ENCODE measurements at regions not wholly inside any gene's neighbourhood (a gene's known extent, or its start where the extent isn't known, plus 50 kb on each side); places are given as distances from the start of the nearest gene placed in this dataset.

GRCh38 chr9:27756418-27756817 is 183.1 kb upstream of the C9orf72 start:
- DNase-seq = no peak

- no peak for DNase-seq
Measured at GRCh38 chr9:27763831-27764230, 190.6 kb upstream of the C9orf72 start.

- DNase-seq = no peak
Measured at GRCh38 chr9:27765266-27766072, 192.2 kb upstream of the C9orf72 start.

GRCh38 chr9:27766073-27766835 is 193.0 kb upstream of the C9orf72 start:
- DNase-seq = no peak

- no peak for DNase-seq
Measured at GRCh38 chr9:27768781-27769180, 195.5 kb upstream of the C9orf72 start.

- DNase-seq = no peak
Measured at GRCh38 chr9:27770541-27770940, 197.3 kb upstream of the C9orf72 start.

GRCh38 chr9:27771803-27772545 is 198.7 kb upstream of the C9orf72 start:
- no peak for DNase-seq

- DNase-seq = no peak
Measured at GRCh38 chr9:27784847-27785713, 211.8 kb upstream of the C9orf72 start.

- no peak for DNase-seq
Measured at GRCh38 chr9:27785714-27786100, 212.4 kb upstream of the C9orf72 start.

- no peak for DNase-seq
Measured at GRCh38 chr9:27787891-27788290, 214.6 kb upstream of the C9orf72 start.

GRCh38 chr9:27791311-27791710 is 218.0 kb upstream of the C9orf72 start:
- DNase-seq = no peak

- no peak for DNase-seq
Measured at GRCh38 chr9:27792971-27793689, 219.8 kb upstream of the C9orf72 start.

GRCh38 chr9:27799326-27799725 is 226.0 kb upstream of the C9orf72 start:
- no peak for DNase-seq

- DNase-seq = no peak
Measured at GRCh38 chr9:27800159-27800558, 226.9 kb upstream of the C9orf72 start.

GRCh38 chr9:27800692-27801370 is 227.6 kb upstream of the C9orf72 start:
- no peak for DNase-seq

- no peak for DNase-seq
Measured at GRCh38 chr9:27801545-27801944, 228.3 kb upstream of the C9orf72 start.

- no peak for DNase-seq
Measured at GRCh38 chr9:27802418-27802817, 229.1 kb upstream of the C9orf72 start.

GRCh38 chr9:27808864-27809263 is 235.6 kb upstream of the C9orf72 start:
- no peak for DNase-seq

- DNase-seq = no peak
Measured at GRCh38 chr9:27817747-27818146, 244.5 kb upstream of the C9orf72 start.

- no peak for DNase-seq
Measured at GRCh38 chr9:27818348-27818747, 245.1 kb upstream of the C9orf72 start.

GRCh38 chr9:27828908-27829307 is 255.6 kb upstream of the C9orf72 start:
- DNase-seq = no peak
